ENCODE measurements at regions not wholly inside any gene's neighbourhood (a gene's known extent, or its start where the extent isn't known, plus 50 kb on each side); places are given as distances from the start of the nearest gene placed in this dataset.
"Not testable (repeated sequence)": the region's sequence is repeated elsewhere in the genome, so short reads cannot be mapped to it uniquely, and the experiment has no call there.

GRCh38 chr12:115380546-115381120, 696.7 kb upstream of the TBX3 start:
- no peak for DNase-seq

DNA sequence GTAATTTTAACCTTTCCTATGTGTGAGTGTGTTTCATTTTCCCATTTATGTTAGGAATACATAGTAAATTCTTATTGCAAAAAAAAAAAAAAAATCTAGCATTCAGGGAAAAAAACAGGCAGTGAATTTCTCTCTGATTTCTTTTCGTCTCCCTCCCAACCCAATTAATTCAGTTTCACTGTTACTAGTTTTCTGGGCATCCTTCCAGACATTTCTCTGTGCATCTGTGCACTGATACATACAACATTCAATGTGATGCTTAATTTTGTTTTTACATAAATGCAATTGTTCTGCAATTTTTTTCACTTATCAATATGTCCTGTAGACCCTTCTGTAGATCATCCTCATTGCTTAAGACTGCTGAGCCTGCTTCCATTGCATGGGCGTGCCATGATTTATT, 694.3 kb upstream of the TBX3 start:
- DNase-seq: no peak

DNA sequence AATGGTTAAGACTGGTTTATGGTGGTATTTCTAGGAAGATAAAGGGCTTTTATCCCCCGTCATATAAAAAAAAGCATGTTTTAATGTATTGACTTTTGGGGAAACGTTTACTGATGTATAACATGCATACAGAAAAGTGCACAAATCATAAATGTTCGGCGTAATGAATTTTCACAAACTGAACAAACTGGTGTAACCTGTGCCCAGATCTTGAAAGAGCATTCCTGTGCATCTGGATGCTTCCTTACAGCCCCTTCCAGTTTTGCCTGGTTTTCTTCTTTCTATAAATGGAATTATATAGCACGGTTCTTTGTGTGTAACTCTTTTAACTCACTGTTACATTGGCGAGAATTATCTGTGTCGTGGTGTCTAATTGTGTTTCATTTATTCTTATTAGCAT, 693.8 kb upstream of the TBX3 start:
- DNase-seq: no peak

GRCh38 chr12:115377230-115377629, 693.3 kb upstream of the TBX3 start:
- DNase-seq: no peak

GRCh38 chr12:115375186-115375991, 691.4 kb upstream of the TBX3 start:
- DNase-seq: no peak

DNA sequence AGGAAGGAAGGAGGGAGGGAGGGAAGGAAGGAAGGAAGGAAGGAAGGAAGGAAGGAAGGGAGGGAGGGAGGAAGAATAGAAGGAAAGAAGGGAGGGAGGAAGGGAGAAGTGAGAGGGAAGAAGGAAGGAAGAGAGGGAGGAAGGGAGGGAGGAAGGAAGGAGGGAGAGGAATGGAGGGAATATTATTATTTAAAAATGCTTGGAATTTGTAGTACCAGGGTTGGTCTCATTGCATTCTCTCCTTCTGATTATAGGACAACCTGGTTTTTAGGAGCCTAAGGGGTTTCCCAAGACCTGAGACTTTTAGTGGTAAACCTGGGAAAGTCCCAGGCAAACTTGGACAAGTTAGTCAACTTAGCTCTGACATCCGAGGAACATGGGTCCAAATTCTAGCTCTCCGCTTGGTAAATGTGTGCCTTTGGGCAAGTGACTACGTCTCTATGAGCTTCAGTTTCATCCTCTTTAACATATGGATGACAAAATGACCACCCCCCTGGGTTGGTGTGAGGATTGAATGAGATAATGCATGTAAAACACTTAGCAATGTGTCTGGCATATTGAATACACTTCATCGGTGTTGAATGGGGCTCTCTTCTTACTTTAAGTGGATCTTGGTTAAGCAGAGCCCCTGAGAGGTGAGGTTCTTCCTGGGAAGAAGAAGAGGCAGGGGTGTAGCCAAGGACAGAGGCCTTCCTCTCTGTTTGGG, 690.7 kb upstream of the TBX3 start:
- no peak for DNase-seq

DNA sequence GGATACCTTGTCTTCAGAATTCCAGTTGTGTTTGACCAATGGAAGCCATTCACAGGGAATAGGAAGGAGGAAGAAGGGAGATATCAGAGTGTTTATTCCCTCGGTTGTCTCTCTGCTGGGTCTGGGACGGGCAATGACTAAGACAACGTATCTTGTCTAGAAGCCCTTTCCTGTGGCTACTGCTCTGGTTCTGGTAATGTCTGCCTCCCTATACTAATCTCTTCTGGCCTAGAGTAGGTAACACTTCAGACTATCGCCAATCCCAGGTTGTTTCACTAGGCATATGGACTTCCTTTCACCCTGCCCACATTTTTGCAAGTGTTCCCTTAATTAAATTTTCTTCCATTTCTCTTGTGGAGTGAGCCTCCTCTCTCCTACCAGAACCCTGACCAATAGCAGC, 687.7 kb upstream of the TBX3 start:
- DNase-seq: no peak

GRCh38 chr12:115370650-115371049, 686.7 kb upstream of the TBX3 start:
- no peak for DNase-seq

GRCh38 chr12:115370207-115370606, 686.2 kb upstream of the TBX3 start:
- no peak for DNase-seq

DNA sequence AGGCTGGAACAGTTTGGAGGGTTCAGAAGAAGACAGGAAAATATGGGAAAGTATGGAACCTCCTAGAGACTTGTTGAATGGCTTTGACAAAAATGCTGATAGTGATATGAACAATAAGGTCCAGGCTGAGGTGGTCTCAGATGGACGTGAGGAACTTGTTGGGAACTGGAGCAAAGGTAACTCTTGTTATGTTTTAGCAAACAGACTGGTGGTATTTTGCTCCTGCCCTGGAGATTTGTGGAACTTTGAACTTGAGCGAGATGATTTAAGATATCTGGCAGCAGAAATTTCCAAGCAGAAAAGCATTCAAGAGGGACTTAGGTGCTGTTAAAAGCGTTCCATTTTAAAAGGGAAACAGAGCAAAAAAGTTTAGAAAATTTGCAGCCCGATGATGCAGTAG, 682.3 kb upstream of the TBX3 start:
- DNase-seq: not testable (repeated sequence)

DNA sequence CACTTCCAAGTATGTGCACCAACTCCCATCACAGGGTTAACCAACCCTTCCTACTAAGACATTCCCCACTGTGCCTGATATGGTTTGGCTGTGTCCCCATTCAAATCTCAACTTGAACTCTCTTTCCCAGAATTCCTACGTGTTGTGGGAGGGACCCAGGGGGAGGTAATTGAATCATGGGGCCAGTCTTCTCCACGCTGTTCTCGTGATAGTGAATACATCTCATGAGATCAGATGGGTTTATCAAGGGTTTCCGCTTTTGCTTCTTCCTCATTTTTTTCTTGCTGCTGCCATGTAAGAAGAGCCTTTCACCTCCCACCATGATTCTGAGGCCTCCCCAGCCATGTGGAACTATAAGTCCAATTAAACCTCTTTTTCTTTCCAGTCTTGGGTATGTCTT, 681.8 kb upstream of the TBX3 start:
- not testable (repeated sequence) for DNase-seq

- DNase-seq: no peak
These were observed 680.9 kb upstream of the TBX3 start for GRCh38 chr12:115364921-115365320.

DNA sequence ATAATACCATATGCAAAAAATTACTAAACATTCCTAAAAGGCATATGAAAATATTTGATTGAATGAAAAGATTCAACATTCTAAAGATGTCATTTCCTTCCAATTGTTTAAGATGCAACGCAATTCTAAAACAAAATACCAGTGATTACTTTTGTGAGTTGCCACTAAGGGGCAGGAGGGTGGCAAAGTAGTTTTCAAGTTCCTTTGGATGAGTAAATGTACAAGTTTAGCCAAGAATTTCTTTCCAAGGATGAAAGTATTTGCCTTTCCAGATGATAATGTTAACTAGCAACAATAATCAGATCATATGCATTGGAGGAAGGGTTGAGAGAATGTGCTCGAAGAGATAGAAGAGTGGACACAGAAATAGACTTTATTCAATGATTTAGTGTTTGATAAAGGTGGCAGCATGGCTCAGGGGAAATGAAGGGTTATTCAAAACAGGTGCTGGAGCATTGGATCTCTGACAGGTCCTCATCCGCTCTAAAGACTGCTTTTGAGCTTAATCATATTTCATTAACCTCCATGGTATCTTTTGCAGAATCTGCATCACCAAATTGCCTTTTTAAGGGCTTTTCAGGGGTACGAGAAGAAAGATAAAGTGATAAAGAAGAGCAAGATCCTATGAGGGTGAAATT, 678.5 kb upstream of the TBX3 start:
- DNase-seq: no peak

DNA sequence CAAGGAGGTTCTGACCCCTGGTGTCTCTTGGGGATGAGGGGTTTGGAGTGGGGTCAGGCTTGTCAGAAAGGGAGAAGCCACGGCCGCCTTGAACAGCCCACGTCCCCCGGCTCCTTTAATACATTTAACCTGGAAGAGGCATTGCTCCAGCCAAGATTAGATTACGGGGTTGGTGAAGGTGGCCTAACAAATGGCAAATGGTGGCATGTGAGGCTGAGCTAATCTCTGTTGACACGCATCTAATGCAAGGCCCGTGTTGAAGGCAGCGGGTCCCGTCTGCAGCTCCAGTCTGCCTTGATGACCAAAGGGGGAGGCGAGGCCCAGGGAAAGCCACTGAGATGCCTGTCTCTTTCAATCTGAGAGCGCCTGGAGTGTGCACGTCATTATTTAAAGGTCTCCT, 673.7 kb upstream of the TBX3 start:
- no peak for DNase-seq

GRCh38 chr12:115355301-115355700, 671.3 kb upstream of the TBX3 start:
- no peak for DNase-seq

- DNase-seq: no peak
These were observed 670.3 kb upstream of the TBX3 start for GRCh38 chr12:115354007-115354890.

- DNase-seq: no peak
These were observed 669.5 kb upstream of the TBX3 start for GRCh38 chr12:115353467-115353866.

DNA sequence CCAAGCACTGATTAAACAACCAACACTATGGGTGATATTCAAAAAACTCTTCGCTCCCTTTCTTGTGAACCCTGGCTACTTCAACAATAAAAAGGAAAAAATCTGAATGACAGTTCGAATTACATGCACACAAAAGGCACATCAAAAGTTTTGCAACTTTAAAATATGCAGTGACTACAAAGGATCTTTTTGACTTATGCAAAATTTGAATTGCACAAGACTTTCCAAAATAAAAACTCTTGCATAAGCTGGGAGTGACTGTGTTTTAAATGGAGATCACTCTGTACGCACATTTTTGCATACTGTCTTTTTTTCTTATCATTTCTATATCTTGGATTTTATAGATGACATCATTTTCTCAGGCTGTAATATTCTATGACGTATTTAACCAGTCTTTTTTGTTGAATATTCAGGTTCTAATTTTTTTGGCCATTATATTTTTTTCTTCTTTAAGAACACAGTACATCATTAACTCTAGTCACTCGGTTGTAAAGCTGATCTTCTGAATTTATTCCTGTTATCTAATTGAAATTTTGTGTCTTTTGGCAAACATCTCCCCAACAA, 667.6 kb upstream of the TBX3 start:
- no peak for DNase-seq

DNA sequence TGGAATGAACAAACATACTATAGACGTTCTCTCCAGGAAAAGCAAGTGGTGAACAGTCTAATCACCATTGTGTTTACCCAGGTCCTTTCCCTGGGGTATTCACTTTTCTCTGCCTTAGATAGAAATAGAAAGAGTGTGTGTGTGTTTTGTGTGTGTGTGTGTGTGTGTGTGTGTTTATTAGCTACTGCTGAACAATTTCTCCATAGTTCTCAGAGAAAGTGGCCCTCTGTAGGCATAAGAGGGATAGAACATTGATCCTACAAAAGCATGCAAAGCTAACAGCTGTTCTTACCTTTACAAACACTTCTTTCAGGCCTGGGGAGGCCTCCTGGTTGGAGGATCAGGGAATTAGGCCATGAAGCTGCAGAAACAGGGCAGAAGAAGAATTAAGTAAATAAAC, 665.7 kb upstream of the TBX3 start:
- no peak for DNase-seq

DNA sequence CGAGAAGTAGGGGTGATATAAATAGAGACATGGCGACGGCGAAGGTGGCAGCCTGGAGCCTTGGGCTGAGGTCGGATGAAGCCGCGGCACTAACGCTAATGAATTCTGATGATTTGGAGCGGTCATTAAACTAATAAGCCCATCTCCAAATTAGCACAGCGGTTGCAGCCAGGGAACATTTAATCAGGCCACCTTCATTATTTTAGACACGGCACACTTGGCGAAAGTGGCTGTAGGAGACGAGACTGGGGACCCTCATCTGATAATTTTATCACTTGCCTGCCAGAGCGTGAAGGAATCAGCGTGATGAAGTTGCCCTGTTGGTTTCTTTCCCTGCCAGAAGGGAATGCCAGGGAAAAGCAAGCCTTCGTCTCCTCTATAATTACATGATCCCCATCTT, 664.3 kb upstream of the TBX3 start:
- DNase-seq: no peak

- no peak for DNase-seq
These were observed 659.6 kb upstream of the TBX3 start for GRCh38 chr12:115343601-115344000.

GRCh38 chr12:115343008-115343407, 659.0 kb upstream of the TBX3 start:
- no peak for DNase-seq
